ENCODE measurements at regions not wholly inside any gene's neighbourhood (a gene's known extent, or its start where the extent isn't known, plus 50 kb on each side); places are given as distances from the start of the nearest gene placed in this dataset.

- Mint-ChIP-seq H3K27me3 (ENCODE audit: low read depth) (no peaks in the 10 kb centered on the region), H3K4me3 (no peak overlapping the region), H3K27ac (no peak overlapping the region), H3K9me3 (no peaks in the 10 kb centered on the region), H3K4me1 (no peaks in the 10 kb centered on the region), H3K36me3 (ENCODE audit: low read depth) (no peaks in the 10 kb centered on the region)
- TF ChIP-seq, protein P1, sequence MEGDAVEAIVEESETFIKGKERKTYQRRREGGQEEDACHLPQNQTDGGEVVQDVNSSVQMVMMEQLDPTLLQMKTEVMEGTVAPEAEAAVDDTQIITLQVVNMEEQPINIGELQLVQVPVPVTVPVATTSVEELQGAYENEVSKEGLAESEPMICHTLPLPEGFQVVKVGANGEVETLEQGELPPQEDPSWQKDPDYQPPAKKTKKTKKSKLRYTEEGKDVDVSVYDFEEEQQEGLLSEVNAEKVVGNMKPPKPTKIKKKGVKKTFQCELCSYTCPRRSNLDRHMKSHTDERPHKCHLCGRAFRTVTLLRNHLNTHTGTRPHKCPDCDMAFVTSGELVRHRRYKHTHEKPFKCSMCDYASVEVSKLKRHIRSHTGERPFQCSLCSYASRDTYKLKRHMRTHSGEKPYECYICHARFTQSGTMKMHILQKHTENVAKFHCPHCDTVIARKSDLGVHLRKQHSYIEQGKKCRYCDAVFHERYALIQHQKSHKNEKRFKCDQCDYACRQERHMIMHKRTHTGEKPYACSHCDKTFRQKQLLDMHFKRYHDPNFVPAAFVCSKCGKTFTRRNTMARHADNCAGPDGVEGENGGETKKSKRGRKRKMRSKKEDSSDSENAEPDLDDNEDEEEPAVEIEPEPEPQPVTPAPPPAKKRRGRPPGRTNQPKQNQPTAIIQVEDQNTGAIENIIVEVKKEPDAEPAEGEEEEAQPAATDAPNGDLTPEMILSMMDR (IDR thresholded peaks at IDR 0.05; ENCODE audit: unreplicated experiment in 3 of 3) = no peak
These were observed 1114.6 kb upstream of the AGA start for GRCh38 chr4:178556796-178557195.

DNA sequence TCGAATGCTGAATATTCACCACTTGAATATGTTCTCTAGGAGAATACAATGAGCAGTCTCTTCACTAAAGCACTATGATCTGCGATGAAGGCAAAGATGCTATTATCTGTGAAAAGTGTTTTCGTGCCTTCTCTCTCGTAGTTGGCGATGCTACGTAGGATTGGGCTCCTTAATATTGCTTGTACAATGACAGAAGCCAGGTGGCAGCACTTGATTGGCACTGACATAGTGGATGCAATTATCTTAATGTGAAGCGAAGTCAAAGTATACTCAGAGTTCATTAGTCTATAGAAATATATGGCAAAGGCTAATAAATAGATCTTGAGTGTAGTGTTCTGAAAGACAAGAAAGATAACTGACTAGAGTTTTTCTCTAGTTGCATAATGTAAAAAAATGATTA, 1135.7 kb upstream of the AGA start:
- H3K4me1 Mint-ChIP-seq = no peaks in the 10 kb centered on the region
- no peak overlapping the region for H3K27ac Mint-ChIP-seq
- no peaks in the 10 kb centered on the region for H3K9me3 Mint-ChIP-seq
- no peaks in the 10 kb centered on the region for H3K36me3 Mint-ChIP-seq (ENCODE audit: low read depth)
- no peak overlapping the region for H3K4me3 Mint-ChIP-seq
- TF ChIP-seq, protein P1 (IDR thresholded peaks at IDR 0.05; ENCODE audit: unreplicated experiment in 3 of 3) = peak in 2 of 3 experiments; percentile 18 to 33
- H3K27me3 Mint-ChIP-seq (ENCODE audit: low read depth) = no peaks in the 10 kb centered on the region

DNA sequence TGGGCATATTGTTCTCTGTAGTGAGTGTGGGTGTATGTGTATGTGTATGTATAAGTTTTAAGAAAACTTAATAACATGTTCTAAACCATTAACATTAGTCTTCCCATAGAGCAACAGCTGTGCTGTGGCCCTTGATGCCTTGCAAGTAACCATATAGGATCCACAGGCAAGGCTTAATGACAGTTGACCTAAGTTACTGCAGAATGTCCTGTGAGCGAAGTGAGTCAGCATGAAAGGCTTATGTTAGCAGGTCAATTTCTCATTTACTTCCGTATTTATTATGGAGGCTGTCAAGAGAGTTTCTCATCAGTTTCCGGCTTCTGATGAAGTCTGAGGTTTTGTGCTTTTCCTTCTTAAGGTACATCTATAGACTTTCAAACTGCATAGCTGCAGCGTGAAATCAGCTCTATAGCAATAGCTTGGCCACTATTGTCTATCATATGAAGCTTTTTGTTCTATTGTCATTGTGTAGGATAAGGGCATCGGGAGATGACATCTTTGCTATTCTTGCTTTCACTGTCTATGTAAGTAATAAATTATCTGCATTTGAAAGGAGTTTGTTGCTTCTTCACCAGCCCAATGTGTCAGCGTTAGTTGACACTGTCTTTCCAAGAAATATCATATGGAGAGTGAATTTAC, 1153.4 kb upstream of the AGA start:
- TF ChIP-seq, protein P1 (IDR thresholded peaks at IDR 0.05; ENCODE audit: unreplicated experiment in 3 of 3) = no peak
- Mint-ChIP-seq H3K27ac (no peak overlapping the region), H3K4me3 (no peak overlapping the region)

GRCh38 chr4:178598672-178599071, 1156.4 kb upstream of the AGA start:
- Mint-ChIP-seq H3K9me3 (no peaks in the 10 kb centered on the region), H3K4me3 (no peak overlapping the region), H3K27me3 (ENCODE audit: low read depth) (no peaks in the 10 kb centered on the region), H3K4me1 (no peaks in the 10 kb centered on the region), H3K36me3 (ENCODE audit: low read depth) (no peaks in the 10 kb centered on the region), H3K27ac (no peak overlapping the region)
- TF ChIP-seq, protein P1 (IDR thresholded peaks at IDR 0.05; ENCODE audit: unreplicated experiment in 3 of 3) = no peak

More for the DNA sequence above, 1153.4 kb upstream of the AGA start:
- Mint-ChIP-seq H3K4me1 (no peaks in the 10 kb centered on the region), H3K27me3 (ENCODE audit: low read depth) (no peaks in the 10 kb centered on the region), H3K9me3 (no peaks in the 10 kb centered on the region), H3K36me3 (ENCODE audit: low read depth) (no peaks in the 10 kb centered on the region)

- Mint-ChIP-seq H3K4me1 (no peaks in the 10 kb centered on the region), H3K36me3 (ENCODE audit: low read depth) (no peaks in the 10 kb centered on the region), H3K4me3 (no peak overlapping the region), H3K27ac (no peak overlapping the region), H3K27me3 (ENCODE audit: low read depth) (no peaks in the 10 kb centered on the region), H3K9me3 (no peaks in the 10 kb centered on the region)
- TF ChIP-seq, protein P1 (IDR thresholded peaks at IDR 0.05; ENCODE audit: unreplicated experiment in 3 of 3) = peak in 1 of 3 experiments; percentile 12
These were observed 1157.3 kb upstream of the AGA start for GRCh38 chr4:178599521-178599920.

- no peak overlapping the region for H3K27ac Mint-ChIP-seq
- TF ChIP-seq, protein P1 (IDR thresholded peaks at IDR 0.05; ENCODE audit: unreplicated experiment in 3 of 3) = no peak
- H3K36me3 Mint-ChIP-seq (ENCODE audit: low read depth) = no peaks in the 10 kb centered on the region
- H3K4me3 Mint-ChIP-seq = no peak overlapping the region
- H3K27me3 Mint-ChIP-seq (ENCODE audit: low read depth) = no peaks in the 10 kb centered on the region
- no peaks in the 10 kb centered on the region for H3K9me3 Mint-ChIP-seq
- no peaks in the 10 kb centered on the region for H3K4me1 Mint-ChIP-seq
These were observed 1160.6 kb upstream of the AGA start for GRCh38 chr4:178602833-178603232.
